Tongue (tissue), 1 donor: ENCODE measurements at regions not wholly inside any gene's neighbourhood (a gene's known extent, or its start where the extent isn't known, plus 50 kb on each side); places are given as distances from the start of the nearest gene placed in this dataset.
"Not testable (repeated sequence)": the region's sequence is repeated elsewhere in the genome, so short reads cannot be mapped to it uniquely, and the experiment has no call there.

Source experiments
- DNase-seq: peaks from one replicate; pipeline ENCODE4 v3.0.0-alpha.2; 2015

DNA sequence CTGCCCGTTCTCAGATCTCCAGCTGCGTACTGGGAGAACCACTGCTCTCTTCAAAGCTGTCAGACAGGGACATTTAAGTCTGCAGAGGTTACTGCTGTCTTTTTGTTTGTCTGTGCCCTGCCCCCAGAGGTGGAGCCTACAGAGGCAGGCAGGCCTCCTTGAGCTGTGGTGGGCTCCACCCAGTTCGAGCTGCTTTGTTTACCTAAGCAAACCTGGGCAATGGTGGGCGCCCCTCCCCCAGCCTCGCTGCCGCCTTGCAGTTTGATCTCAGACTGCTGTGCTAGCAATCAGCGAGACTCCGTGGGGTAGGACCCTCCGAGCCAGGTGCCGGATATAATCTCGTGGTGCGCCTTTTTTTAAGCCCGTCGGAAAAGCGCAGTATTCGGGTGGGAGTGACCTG is 66.2 kb upstream of the GPR141 start:
- not testable (repeated sequence) for DNase-seq

DNA sequence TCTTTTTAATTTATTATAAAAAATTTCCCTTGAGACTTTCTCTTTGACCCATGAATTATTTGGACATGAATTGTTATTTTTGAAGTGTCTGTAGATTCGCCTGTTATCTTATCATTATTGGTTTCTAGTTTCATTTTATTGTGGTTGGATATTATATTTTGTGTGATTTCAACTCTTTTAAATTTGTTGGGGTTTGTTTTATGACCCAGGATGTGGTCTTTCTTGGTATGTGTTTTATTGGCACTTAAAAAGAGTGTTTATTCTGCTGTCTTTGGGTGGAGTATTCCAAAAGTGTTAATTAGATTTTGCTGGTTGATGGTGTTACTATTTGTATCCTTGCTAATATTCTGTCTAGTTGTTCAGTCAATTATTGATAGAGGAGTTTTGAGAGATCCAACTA is 50.5 kb upstream of the GPR141 start:
- DNase-seq: no peak
